ENCODE measurements at regions not wholly inside any gene's neighbourhood (a gene's known extent, or its start where the extent isn't known, plus 50 kb on each side); places are given as distances from the start of the nearest gene placed in this dataset.

DNA sequence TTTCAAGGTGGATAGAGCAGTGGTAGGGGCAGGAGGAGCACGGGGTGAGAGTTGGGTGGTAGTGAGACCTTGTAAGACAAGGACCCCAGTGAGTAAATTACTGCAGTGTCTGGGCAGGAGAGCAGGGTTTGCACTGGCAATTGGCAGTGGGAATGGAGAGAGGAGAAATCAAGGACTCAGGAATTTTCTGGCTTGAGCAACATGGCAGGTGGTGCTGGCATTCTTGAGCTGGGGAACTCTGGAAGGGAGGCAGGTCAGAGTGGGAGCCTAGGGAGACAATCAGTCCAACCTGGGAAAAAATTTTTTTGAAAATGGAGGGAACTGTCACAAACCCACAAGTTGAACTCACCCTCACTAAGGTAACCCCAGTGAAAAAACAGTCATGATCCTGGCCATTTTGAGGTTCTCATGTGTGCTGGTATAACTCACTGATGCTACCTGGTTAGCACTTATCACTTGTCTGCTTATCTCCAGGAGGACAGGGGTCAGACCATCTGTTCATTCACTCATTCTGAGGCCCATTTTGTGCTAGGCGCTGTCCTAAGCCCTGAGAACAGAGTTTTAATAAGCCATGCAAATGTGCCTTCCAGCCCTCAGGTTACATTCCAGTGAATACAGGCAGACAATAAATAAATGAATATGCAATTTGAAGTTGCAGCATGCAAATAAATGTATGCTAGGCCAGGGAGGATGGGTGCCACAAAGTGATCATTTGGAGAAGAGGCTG lies 92.2 kb upstream of the SEC11C start:
- TF ChIP-seq CTCF (IDR thresholded peaks at IDR 0.05; ENCODE audit: low read depth, low read length), result no peak

GRCh38 chr18:59048048-59048363 lies 91.7 kb upstream of the SEC11C start:
- no peak for TF ChIP-seq CTCF (IDR thresholded peaks at IDR 0.05; ENCODE audit: low read depth, low read length)
- DNase-seq (ENCODE audit: extremely low read depth, low read depth), result no peak

More for the DNA sequence above, 92.2 kb upstream of the SEC11C start:
- DNase-seq (ENCODE audit: extremely low read depth, low read depth), result no peak

DNA sequence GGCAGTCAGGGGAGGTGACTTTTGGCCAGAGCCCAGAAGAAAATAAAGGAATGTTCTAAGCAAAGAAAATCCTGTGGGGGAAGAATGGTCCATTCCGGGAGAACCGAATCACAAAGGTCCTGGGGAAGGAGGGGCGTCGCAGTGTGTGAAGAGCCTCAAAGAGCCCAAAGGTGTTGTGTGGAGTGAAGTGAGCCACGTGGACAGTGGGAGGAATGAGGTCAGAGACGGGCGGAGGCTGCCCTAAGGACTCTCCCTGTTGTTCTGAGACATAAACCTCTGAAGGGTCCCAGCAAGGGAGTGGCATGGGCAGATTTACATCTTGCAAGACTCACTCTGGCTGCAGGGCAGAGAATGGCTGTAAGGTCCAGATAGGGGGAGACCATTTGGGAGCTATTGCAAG lies 91.3 kb upstream of the SEC11C start:
- no peak for TF ChIP-seq CTCF (IDR thresholded peaks at IDR 0.05; ENCODE audit: low read depth, low read length)
- no peak for DNase-seq (ENCODE audit: extremely low read depth, low read depth)

DNA sequence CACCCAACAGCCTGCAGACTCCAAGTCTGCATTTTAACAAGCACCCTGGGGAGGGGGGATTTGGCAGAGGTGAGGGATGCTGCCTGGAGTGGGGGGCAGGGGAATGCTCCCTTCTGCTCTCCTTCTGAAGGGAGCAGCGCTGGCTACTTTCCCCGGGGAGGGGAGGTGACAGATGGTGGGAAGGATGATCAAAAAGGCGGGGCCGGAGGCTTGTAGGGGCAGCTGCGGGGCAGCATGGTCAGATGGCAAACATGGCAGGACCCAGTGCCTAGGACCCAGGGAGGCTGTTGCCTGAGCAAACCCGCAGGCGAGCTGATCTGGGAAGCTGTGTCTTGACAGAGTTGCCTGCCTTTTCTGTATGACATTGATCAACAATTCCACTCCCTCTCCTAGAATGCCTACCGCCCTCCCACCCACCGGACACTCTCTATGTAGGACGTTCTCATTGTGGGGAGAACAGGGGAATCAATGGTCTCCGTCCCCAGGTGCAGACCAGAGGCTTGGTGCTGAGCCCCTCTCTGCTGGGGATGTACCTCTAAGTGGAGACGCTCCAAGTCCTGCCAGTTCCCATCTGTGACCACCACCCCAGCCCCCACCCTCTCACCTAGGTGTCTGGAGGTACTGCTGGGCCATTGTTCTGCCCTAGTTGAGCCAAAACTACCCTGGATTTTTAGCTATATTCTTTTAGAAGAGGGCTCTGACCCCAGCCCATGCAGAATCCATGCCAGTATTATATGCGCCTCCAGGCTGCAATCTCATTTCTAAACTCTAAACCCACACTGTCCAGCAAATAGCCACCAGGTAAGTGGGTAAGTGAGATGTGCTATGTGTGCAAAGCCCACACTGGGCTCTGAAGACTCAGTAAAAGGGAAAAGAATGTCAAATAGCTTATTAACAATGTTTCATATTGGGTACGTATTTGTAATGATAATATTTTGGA lies 89.7 kb upstream of the SEC11C start:
- no peak for DNase-seq (ENCODE audit: extremely low read depth, low read depth)

GRCh38 chr18:59050661-59051057 lies 89.0 kb upstream of the SEC11C start:
- DNase-seq (ENCODE audit: extremely low read depth, low read depth), result no peak
- TF ChIP-seq CTCF (IDR thresholded peaks at IDR 0.05; ENCODE audit: low read depth, low read length), result no peak

More for the DNA sequence above, 89.7 kb upstream of the SEC11C start:
- TF ChIP-seq CTCF (IDR thresholded peaks at IDR 0.05; ENCODE audit: low read depth, low read length), result no peak

DNA sequence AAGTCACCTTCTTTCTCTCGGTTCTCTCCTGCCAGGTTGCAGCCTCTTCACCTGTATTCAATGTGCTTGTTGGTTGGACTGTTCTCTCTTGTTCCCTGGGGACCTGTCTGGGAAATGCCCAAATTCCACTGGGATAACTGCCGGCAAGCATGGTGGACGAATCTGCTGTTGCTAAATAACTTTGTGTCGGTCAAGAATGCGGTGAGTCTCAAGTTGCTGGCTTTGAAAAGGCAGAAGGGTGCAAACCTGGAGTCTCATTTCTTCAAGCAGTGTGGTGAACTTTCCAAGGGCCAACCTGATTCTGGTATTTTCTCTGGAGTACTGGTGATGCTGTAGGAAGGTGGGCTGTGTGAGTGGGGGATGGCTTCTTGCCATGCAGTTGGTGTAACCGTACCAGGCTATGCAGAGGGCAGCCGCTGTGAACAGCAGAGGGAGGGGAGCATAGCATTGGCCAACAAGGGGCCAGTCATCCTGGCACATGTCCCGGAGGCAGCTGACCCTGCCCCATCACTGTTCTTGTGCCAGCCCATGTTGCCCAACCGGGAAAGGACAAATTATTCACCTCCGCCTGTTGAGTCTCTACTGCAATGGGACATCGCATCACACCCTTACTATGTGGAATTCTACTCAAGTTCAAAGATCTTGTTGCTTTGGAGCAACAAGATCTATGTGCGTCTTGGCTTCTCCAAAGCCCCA lies 88.1 kb upstream of the SEC11C start:
- no peak for TF ChIP-seq CTCF (IDR thresholded peaks at IDR 0.05; ENCODE audit: low read depth, low read length)
- peak; percentile 10 for DNase-seq (ENCODE audit: extremely low read depth, low read depth)
